Subcutaneous abdominal adipose tissue (tissue), 5 donors: ENCODE measurements at regions not wholly inside any gene's neighbourhood (a gene's known extent, or its start where the extent isn't known, plus 50 kb on each side); places are given as distances from the start of the nearest gene placed in this dataset.

Experiments used
- H3K27ac ChIP-seq: one replicate; pipeline ENCODE4 v1.7.0; 2013; ENCODE audit warnings: low read depth, mild to moderate bottlenecking, inconsistent platforms, low read length, moderate library complexity
- H3K27me3 ChIP-seq, 5 donors: one replicate each; pipeline ENCODE4 v1.7.0; 2013; ENCODE audit warnings: low read length in 5 of 5, inconsistent platforms in 1 of 5; ENCODE audit not compliant: control insufficient read depth in 5 of 5, insufficient read depth in 4 of 5
- H3K36me3 ChIP-seq, 5 donors: one replicate each; pipeline ENCODE4 v1.7.0; 2013; ENCODE audit warnings: low read length in 5 of 5; ENCODE audit not compliant: control insufficient read depth in 5 of 5, insufficient read depth in 5 of 5
- H3K4me1 ChIP-seq, 5 donors: one replicate each; pipeline ENCODE4 v1.7.0; 2013; ENCODE audit warnings: low read length in 5 of 5, mild to moderate bottlenecking in 3 of 5, moderate library complexity in 1 of 5; ENCODE audit not compliant: control insufficient read depth in 5 of 5, insufficient read depth in 5 of 5
- H3K4me3 ChIP-seq, 5 donors: one replicate each; pipeline ENCODE4 v1.7.0; 2013; ENCODE audit warnings: low read length in 5 of 5, low read depth in 1 of 5
- H3K9ac ChIP-seq, 5 donors: one replicate each; pipeline ENCODE4 v1.7.0; 2013; ENCODE audit warnings: low read length in 5 of 5, mild to moderate bottlenecking in 4 of 5, moderate library complexity in 3 of 5
- H3K9me3 ChIP-seq, 5 donors: one replicate each; pipeline ENCODE4 v1.7.0; 2013; ENCODE audit warnings: low read length in 5 of 5; ENCODE audit not compliant: control insufficient read depth in 5 of 5
- donor health status: healthy.
- donor health status: healthy.
- donor health status: healthy.
- donor health status: healthy.
- donor health status: healthy.

DNA sequence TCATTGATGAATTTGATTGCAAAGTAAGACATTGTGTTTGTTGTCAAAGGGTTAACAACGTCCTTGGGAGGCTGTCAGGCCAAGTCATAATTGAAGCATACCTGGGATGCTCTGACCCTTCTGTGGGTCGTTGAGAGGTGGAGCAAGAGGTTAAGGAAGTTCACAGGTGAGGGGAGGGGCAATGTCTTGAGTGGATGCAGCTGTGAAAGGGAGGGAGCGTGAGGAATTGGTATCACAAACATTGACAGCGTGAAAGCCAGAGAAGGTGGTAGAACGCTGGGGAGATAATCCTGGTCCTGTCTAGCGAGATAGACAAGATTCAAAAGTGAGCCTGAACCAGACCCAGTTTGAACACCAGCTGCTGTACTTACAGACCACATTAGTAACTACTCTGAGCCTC is 79.4 kb downstream of the HES1 start:
- H3K9me3 ChIP-seq: no peaks in the 10 kb centered on the region
- no peak overlapping the region for H3K27ac ChIP-seq
- H3K4me3 ChIP-seq: no peak overlapping the region
- H3K4me1 ChIP-seq: peaks cover 0 to 3% (median 0%) of the 10 kb centered on the region in 5 donors
- no peaks in the 10 kb centered on the region for H3K36me3 ChIP-seq
- H3K27me3 ChIP-seq: no peaks in the 10 kb centered on the region
- H3K9ac ChIP-seq: no peak overlapping the region

DNA sequence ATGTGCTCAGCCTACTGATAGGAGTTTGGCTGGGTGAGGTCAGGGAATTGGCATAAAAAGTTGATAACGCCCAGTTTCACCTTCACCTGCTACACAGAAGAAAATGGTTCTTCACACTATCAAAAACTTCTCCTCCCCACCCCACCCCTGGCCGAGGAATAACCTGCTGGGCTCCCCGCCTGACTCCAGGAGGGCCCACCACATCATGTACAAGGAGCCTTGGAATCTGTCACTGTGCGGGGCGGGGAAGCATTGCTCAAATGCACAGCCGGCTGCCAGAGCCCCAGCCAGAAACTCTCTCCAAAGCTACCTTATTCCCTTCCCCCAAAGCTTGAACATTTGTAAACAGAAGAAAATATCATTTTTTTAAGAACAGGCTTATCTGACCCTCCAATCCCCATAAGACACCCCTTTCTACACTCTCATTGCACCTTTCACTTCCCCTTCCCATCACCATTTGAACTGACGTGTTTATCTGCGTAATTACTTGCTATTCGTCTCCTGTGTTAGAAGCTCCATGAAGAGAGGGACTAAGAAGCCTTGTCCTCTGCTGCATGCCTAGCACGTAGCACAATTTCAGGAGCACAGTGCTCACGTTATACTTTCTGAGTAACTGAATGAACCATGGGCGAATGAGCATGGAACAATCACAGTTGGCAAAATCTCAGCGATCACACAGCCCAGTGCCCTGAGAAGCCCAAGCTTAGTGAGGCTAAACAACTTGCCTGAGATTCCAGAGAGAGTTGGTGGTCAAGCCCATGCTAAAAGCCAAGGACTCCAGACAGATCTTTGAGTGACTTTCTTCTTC is 82.9 kb downstream of the HES1 start:
- Histone ChIP-seq H3K27ac (no peak overlapping the region), H3K4me3 (no peak overlapping the region), H3K27me3 (peaks cover 0 to 3% (median 0%) of the 10 kb centered on the region in 5 donors), H3K4me1 (peaks cover 0 to 8% (median 0%) of the 10 kb centered on the region in 5 donors), H3K36me3 (no peaks in the 10 kb centered on the region), H3K9ac (no peak overlapping the region), H3K9me3 (no peaks in the 10 kb centered on the region)

DNA sequence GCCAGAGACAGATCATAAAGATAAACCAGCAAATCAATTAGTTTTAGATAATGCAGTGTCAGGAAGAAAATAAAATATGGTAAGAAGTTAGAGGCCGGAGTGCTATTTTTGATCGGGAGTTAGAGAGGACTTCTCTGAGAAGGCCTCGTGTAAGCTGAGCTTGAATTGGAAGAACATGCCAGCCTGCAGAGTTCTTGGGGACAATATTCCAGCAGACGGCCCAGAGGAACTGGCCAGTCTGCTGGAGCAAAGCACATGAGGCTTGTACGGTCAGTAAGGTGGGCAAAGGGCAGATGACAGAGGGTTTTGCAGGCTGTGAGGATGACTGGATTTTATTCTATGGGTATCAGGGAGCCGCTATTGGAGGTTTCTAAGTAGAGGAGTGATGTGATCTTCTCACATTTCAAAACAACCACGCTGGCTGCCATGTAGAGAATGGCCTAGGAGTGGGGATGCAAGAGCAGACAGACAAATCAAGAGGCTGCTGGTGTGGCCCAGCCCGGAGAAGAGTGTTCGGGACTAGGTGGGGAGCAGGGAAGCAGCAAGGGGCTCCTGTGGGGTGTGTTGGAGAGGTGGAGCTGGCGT is 84.0 kb downstream of the HES1 start:
- Histone ChIP-seq H3K9ac (no peak overlapping the region), H3K27ac (no peak overlapping the region), H3K27me3 (peaks cover 0 to 3% (median 0%) of the 10 kb centered on the region in 5 donors), H3K4me3 (no peak overlapping the region), H3K9me3 (no peaks in the 10 kb centered on the region), H3K4me1 (peaks cover 0 to 10% (median 0%) of the 10 kb centered on the region in 5 donors), H3K36me3 (no peaks in the 10 kb centered on the region)

DNA sequence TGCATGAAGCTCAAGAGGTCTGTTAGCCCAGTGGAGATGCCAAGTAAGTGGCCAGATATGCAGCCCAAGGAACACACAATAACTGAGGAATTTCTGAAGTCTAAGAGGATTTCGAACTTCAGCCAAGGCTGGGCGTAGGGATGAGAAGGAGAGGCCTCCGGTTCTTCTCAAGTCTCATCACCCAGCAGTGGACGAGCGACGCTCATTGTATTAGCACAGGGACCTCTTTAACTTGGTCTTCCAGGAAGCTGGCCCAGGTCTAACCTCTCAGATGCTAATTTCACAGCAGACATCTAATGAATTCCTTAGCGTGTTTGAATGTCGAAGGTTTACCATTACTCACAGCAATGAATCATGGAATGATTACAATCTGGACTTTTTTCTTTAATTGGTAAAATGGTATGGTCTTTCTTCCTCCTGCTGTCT is 85.0 kb downstream of the HES1 start:
- Histone ChIP-seq H3K4me1 (peaks cover 0 to 10% (median 0%) of the 10 kb centered on the region in 5 donors), H3K9me3 (no peaks in the 10 kb centered on the region), H3K36me3 (no peaks in the 10 kb centered on the region), H3K27ac (no peak overlapping the region), H3K4me3 (no peak overlapping the region), H3K9ac (no peak overlapping the region), H3K27me3 (peaks cover 0 to 3% (median 0%) of the 10 kb centered on the region in 5 donors)

DNA sequence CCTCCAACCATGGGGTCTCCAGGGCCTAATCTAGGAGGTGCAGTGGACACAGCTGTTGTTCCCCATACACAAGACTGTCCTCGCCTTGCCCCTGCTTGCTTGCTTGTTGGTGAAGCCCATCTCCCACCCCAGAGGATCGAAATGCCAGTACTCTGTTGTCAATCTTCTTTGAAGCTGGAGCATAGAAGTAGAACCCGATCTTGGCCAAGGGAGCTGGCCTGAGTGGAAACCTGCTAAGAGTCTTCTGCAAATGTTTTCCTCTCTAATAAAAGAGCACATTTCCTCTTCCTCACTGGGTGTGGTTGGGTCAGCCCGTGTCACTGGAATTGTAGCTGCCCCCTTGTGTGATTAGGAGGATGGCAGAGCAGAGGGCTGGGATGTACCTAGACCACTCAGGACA is 85.4 kb downstream of the HES1 start:
- Histone ChIP-seq H3K4me3 (no peak overlapping the region), H3K9ac (no peak overlapping the region), H3K27me3 (peaks cover 0 to 3% (median 0%) of the 10 kb centered on the region in 5 donors), H3K36me3 (no peaks in the 10 kb centered on the region), H3K4me1 (peaks cover 0 to 10% (median 0%) of the 10 kb centered on the region in 5 donors), H3K9me3 (no peaks in the 10 kb centered on the region), H3K27ac (no peak overlapping the region)

DNA sequence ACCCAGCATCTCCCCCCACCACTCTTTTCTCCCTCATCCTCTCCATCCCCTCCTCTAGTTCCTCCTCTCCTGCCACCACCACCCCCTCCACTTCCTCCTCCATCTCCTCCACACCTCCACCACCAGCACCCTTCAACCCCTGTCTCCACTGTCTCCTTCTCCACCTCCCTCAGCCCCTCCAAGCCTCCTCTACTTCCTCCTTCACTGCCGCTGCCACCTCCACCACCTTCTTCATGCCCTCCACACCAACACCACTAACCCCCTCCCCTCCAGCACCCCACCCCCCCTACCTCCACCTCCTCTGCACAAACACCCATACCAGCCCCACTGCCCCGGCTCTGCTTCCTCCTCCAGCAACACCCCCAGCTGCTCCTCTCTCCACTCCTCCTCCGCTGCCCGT is 88.0 kb downstream of the HES1 start:
- H3K27ac ChIP-seq: no peak overlapping the region
- no peaks in the 10 kb centered on the region for H3K9me3 ChIP-seq
- peaks cover 0 to 10% (median 0%) of the 10 kb centered on the region in 5 donors for H3K4me1 ChIP-seq
- H3K36me3 ChIP-seq: no peaks in the 10 kb centered on the region
- H3K9ac ChIP-seq: no peak overlapping the region
- H3K27me3 ChIP-seq: peaks cover 0 to 3% (median 0%) of the 10 kb centered on the region in 5 donors
- no peak overlapping the region for H3K4me3 ChIP-seq

DNA sequence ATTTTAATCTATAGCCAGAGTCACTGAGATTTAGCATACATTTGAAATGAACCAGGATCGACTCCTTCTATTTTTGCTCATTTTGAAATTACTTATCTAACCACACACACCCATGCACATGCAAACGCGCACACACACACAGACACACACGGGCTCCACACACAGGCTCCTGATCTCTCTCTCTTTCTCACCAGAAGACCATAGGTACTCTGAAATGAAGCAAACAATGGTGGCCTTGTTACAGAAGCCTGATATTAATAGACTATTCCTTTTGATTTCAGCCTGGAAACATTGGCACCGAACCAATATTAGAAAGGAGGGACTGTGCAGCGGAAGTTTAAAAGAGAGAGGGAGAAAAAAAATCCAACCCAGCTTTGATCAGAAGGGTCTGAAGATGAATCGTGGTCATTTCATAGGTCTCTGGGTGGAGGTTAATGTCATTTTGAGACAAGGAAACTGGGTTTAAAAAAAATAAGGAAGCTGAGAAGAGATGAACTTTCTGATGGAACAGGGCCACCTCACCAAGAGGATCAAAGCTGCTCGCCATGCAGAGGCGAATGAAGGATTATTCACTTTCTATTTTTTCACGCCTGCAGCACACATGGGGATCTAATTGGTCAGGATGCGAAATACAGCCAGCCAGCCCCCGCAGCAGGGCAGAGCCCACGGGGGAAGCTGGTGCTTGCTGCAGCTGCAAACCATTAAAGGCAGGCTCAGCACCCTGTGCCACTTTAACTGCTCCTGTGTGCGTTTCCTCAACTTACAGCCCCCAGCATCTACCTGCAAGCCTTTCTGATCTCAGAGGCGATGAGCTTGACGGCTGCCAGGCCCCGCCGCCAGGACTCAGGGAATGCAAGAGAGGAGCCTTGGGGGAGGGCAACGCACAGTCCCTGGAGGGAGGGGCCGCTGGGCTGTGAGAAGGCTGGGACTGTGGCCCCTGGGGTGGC is 88.8 kb downstream of the HES1 start:
- H3K36me3 ChIP-seq: no peaks in the 10 kb centered on the region
- no peak overlapping the region for H3K9ac ChIP-seq
- no peak overlapping the region for H3K4me3 ChIP-seq
- no peaks in the 10 kb centered on the region for H3K9me3 ChIP-seq
- no peak overlapping the region for H3K27ac ChIP-seq
- H3K27me3 ChIP-seq: peaks cover 0 to 3% (median 0%) of the 10 kb centered on the region in 5 donors
- H3K4me1 ChIP-seq: peaks cover 0 to 10% (median 0%) of the 10 kb centered on the region in 5 donors

DNA sequence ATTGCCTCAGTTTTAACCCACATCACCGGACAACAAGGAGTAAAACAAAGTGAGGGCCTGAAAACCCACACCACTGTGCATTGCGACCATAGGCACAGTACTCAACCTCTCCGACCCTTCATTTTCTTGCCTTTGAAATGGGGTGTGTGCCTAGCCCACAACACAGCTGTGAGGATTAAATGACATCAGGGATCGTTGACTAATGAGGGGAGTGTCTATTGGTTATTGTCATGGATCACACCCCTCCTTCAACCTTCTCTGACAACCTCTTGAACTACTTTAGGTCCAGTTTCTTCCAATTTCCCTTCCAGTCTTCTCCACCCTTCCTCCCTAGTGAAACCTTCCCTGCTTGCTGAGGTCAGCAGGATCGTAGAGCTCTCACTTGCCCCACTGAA is 89.5 kb downstream of the HES1 start:
- Histone ChIP-seq H3K36me3 (no peaks in the 10 kb centered on the region), H3K27me3 (peaks cover 0 to 3% (median 0%) of the 10 kb centered on the region in 5 donors), H3K9me3 (no peaks in the 10 kb centered on the region), H3K9ac (no peak overlapping the region), H3K27ac (no peak overlapping the region), H3K4me3 (no peak overlapping the region), H3K4me1 (peaks cover 0 to 10% (median 0%) of the 10 kb centered on the region in 5 donors)

DNA sequence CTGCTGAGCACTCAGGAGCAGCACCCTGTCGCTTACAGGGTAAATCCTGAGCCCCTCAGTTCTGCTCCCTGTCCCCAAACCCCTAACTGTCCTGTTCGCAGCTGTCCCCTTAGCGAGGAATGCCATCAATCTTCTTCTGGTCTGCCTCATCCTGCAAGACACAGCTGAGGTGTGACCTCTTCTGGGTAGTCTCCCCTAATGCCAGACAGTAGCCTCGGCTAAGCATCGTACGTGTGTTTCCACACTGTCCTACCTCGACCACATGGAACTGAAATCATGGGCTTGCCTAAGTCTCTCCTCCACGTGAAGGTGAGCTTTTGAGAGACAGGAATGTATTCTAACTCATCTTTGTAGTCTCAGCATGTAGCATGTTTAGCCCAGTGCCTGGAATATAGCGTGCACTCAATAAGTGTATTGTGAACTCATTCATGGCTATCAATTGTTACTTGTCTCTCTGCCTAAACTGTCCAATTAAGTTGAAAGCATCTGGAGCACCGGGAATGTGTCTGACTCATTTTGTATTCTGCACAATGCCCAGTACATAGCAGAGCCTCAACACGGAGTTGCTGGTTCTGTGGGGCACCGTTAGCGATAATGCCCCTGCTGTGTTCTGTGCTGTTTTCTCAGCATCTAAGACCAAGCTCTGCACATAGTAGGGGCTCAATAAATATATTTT is 90.2 kb downstream of the HES1 start:
- H3K27ac ChIP-seq: no peak overlapping the region

More for the DNA sequence above, 90.2 kb downstream of the HES1 start:
- H3K9ac ChIP-seq: no peak overlapping the region
- no peaks in the 10 kb centered on the region for H3K9me3 ChIP-seq
- H3K27me3 ChIP-seq: peaks cover 0 to 3% (median 0%) of the 10 kb centered on the region in 5 donors
- no peak overlapping the region for H3K4me3 ChIP-seq
- no peaks in the 10 kb centered on the region for H3K36me3 ChIP-seq
- H3K4me1 ChIP-seq: peaks cover 0 to 10% (median 0%) of the 10 kb centered on the region in 5 donors
